ENCODE measurements at regions not wholly inside any gene's neighbourhood (a gene's known extent, or its start where the extent isn't known, plus 50 kb on each side); places are given as distances from the start of the nearest gene placed in this dataset.

GRCh38 chr16:13629704-13630103 lies 290.2 kb upstream of the ERCC4 start:
- no peak overlapping the region; the same call in 1 of the 2 replicates for H3K4ac ChIP-seq (ENCODE audit: low read depth, low read length)
- no peak overlapping the region for H2BK5ac ChIP-seq (ENCODE audit: insufficient read length, low read length)
- H3K27ac ChIP-seq (ENCODE audit: insufficient read length, low read depth, low read length): no peak overlapping the region
- H4K8ac ChIP-seq (replicated peaks; ENCODE audit: insufficient read length, low read depth, low read length): no peak overlapping the region
- H2AFZ ChIP-seq (ENCODE audit: low read length): no peak overlapping the region
- no peaks in the 10 kb centered on the region for H3K27me3 ChIP-seq (ENCODE audit: insufficient read depth, low read length)
- H2BK20ac ChIP-seq (ENCODE audit: low read depth, low read length, poor library complexity, severe bottlenecking): peak overlapping the region; percentile 26
- H3K9ac ChIP-seq (ENCODE audit: extremely low read depth, insufficient read length, low read length): no peak overlapping the region
- no peak overlapping the region for H2BK12ac ChIP-seq (ENCODE audit: insufficient read length, low read depth, low read length)
- no peak overlapping the region for H3K18ac ChIP-seq (ENCODE audit: insufficient read length, low read depth, low read length)
- H3K56ac ChIP-seq (ENCODE audit: insufficient read length, low read depth, low read length): no peak overlapping the region
- H3K4me2 ChIP-seq (ENCODE audit: insufficient read depth, insufficient read length, low read length): no peak overlapping the region
- H3K79me1 ChIP-seq (ENCODE audit: insufficient read depth, low read depth, low read length, poor library complexity, severe bottlenecking): no peaks in the 10 kb centered on the region
- H3K23me2 ChIP-seq (ENCODE audit: insufficient read length, low read depth, low read length, poor library complexity, severe bottlenecking): no peaks in the 10 kb centered on the region
- H3T11ph ChIP-seq (ENCODE audit: low read length): no peak overlapping the region
- H2BK15ac ChIP-seq (ENCODE audit: low read depth, low read length): no peak overlapping the region
- TF ChIP-seq, protein P1, sequence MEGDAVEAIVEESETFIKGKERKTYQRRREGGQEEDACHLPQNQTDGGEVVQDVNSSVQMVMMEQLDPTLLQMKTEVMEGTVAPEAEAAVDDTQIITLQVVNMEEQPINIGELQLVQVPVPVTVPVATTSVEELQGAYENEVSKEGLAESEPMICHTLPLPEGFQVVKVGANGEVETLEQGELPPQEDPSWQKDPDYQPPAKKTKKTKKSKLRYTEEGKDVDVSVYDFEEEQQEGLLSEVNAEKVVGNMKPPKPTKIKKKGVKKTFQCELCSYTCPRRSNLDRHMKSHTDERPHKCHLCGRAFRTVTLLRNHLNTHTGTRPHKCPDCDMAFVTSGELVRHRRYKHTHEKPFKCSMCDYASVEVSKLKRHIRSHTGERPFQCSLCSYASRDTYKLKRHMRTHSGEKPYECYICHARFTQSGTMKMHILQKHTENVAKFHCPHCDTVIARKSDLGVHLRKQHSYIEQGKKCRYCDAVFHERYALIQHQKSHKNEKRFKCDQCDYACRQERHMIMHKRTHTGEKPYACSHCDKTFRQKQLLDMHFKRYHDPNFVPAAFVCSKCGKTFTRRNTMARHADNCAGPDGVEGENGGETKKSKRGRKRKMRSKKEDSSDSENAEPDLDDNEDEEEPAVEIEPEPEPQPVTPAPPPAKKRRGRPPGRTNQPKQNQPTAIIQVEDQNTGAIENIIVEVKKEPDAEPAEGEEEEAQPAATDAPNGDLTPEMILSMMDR (conservative IDR thresholded peaks at IDR 0.05): no peak
- Mint-ChIP-seq H3K27ac (no peak overlapping the region; a peak in 1 of 7 replicates), H3K4me1 (peaks cover 32 to 33% of the 10 kb centered on the region in 2 experiments), H3K27me3 (ENCODE audit: low read depth) (no peaks in the 10 kb centered on the region), H3K9me3 (peaks cover 3 to 6% of the 10 kb centered on the region in 2 experiments; a peak in 4 of 5 replicates), H3K36me3 (ENCODE audit: insufficient read depth in 1 of 3, low read depth in 3 of 3) (peaks cover 0 to 6% (median 4%) of the 10 kb centered on the region in 3 experiments; a peak in 3 of 7 replicates), H3K4me3 (no peak overlapping the region)
- peak overlapping the region; percentile 38 for H4K5ac ChIP-seq (ENCODE audit: insufficient read length, low read depth, low read length)
- H3K14ac ChIP-seq (ENCODE audit: insufficient read depth, low read length): no peak overlapping the region
- no peak overlapping the region for H2BK120ac ChIP-seq (ENCODE audit: low read depth, low read length, poor library complexity, severe bottlenecking)
- no peak overlapping the region for H3K23ac ChIP-seq (ENCODE audit: insufficient read length, low read depth, low read length)
- H3K9me3 ChIP-seq (ENCODE audit: control insufficient read depth, low read depth, low read length): no peaks in the 10 kb centered on the region
- H2AK5ac ChIP-seq (ENCODE audit: insufficient read length, low read length): no peak overlapping the region
- no peak overlapping the region for H4K91ac ChIP-seq (ENCODE audit: insufficient read length, low read depth, low read length)
- DNase-seq: no peak
- peaks cover 7% of the 10 kb centered on the region; the same call in 1 of the 2 replicates for H3K4me1 ChIP-seq (ENCODE audit: insufficient read depth, low read length)
- no peaks in the 10 kb centered on the region for H3K79me2 ChIP-seq (ENCODE audit: insufficient read depth, low read length)
- no CpG with 5 or more reads among the region's 2 CpGs for WGBS (ENCODE audit: extremely low coverage, insufficient read length, low lambda C conversion rate)
- no peaks in the 10 kb centered on the region for H4K20me1 ChIP-seq (ENCODE audit: control insufficient read depth, insufficient read depth, insufficient read length)
